Mammary epithelial cell (primary cell): ENCODE measurements at regions not wholly inside any gene's neighbourhood (a gene's known extent, or its start where the extent isn't known, plus 50 kb on each side); places are given as distances from the start of the nearest gene placed in this dataset.

Experiments used
- EZH2 ChIP-seq: IDR thresholded peaks from 2 replicates; pipeline ENCODE4 v1.6.1; 2012; ENCODE audit warnings: low read length, inconsistent platforms, borderline replicate concordance
- TF ChIP-seq, protein P1 (sequence below), 2 donors: IDR thresholded peaks in 1 of 2; conservative IDR thresholded peaks in 1 of 2; 2 replicates each; pipeline ENCODE4 v1.5.1; 2011 to 2012; ENCODE audit warnings: inconsistent platforms in 2 of 2, low read length in 2 of 2, mild to moderate bottlenecking in 2 of 2, control low read depth in 1 of 2, low read depth in 1 of 2; ENCODE audit not compliant: insufficient read depth in 1 of 2; ENCODE audit errors: extremely low read depth in 1 of 2

DNA sequence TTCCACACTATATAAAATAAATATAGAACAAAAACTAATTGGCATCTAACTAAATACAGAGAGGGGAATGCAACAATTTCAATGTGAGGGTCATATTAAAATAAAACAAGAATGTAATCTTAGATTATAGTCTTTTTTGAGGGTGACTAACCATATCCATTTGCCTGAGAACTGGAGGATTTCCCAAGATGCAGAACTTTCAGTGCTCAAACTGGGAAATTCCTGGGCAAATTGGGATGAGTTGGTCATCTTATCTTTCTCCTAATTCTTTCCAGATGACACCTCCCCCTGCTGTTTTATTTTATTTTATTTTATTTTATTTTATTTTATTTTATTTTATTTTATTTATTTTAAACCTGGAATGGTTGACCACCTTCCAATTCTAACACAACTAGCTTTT is 846.2 kb downstream of the SLC4A3 start:
- TF ChIP-seq, protein P1, sequence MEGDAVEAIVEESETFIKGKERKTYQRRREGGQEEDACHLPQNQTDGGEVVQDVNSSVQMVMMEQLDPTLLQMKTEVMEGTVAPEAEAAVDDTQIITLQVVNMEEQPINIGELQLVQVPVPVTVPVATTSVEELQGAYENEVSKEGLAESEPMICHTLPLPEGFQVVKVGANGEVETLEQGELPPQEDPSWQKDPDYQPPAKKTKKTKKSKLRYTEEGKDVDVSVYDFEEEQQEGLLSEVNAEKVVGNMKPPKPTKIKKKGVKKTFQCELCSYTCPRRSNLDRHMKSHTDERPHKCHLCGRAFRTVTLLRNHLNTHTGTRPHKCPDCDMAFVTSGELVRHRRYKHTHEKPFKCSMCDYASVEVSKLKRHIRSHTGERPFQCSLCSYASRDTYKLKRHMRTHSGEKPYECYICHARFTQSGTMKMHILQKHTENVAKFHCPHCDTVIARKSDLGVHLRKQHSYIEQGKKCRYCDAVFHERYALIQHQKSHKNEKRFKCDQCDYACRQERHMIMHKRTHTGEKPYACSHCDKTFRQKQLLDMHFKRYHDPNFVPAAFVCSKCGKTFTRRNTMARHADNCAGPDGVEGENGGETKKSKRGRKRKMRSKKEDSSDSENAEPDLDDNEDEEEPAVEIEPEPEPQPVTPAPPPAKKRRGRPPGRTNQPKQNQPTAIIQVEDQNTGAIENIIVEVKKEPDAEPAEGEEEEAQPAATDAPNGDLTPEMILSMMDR (conservative IDR thresholded peaks at IDR 0.05 in 1 of 2, IDR thresholded peaks at IDR 0.05 in 1 of 2; ENCODE audit: extremely low read depth in 1 of 2, insufficient read depth in 1 of 2, low read depth in 1 of 2, low read length in 2 of 2): no peak
- no peak for TF ChIP-seq EZH2
